Stimulated activated naive CD8-positive, alpha-beta T cell treated with anti-CD3 and anti-CD28 coated beads, Interleukin-15, amount 100 ng/mL, for 72 hours (primary cell): ENCODE measurements at regions not wholly inside any gene's neighbourhood (a gene's known extent, or its start where the extent isn't known, plus 50 kb on each side); places are given as distances from the start of the nearest gene placed in this dataset.

ENCODE experiments used
- ATAC-seq: fragments of 150-1000 bp; cut with Tn5 transposase; 2 replicates; pipeline ENCODE4 v1.10.0; 2021; ENCODE audit warnings: mild to moderate bottlenecking, moderate library complexity
- DNase-seq, 2 donors: peaks; one replicate each; pipeline ENCODE4 v3.0.0; 2021 to 2022
- H3K27ac Mint-ChIP-seq, 2 donors: one replicate each; pipeline ENCODE4 v1.8.0; 2022; ENCODE audit warnings: mild to moderate bottlenecking in 2 of 2, mixed read lengths in 2 of 2, moderate library complexity in 2 of 2
- H3K27me3 Mint-ChIP-seq: one replicate; pipeline ENCODE4 v1.8.0; 2022; ENCODE audit warnings: mixed read lengths
- H3K4me1 Mint-ChIP-seq: one replicate; pipeline ENCODE4 v1.8.0; 2022; ENCODE audit warnings: mild to moderate bottlenecking, mixed read lengths
- H3K4me3 Mint-ChIP-seq, 2 donors: one replicate each; pipeline ENCODE4 v1.8.0; 2022; ENCODE audit warnings: mild to moderate bottlenecking in 2 of 2, mixed read lengths in 2 of 2, moderate library complexity in 1 of 2
- H3K9me3 Mint-ChIP-seq, 2 donors: one replicate each; pipeline ENCODE4 v1.8.0; 2022; ENCODE audit warnings: mixed read lengths in 2 of 2

DNA sequence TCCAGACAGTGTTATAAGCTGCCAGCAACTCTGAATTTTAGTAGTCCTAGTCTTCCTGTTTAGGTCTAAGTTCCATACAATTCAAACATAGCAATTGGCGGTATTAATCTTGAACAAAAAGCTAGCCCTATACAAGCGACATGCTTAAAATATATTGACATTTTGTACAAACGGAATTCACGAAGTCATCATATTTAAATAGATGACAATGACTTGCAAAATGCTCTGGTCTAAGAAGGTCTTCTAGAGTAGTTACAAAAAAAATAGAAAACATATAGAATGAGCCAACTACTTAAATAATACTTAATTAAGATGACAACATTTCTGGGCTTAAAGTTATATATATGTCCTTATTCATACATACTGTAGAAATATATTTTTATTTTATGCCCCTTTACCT, 446.6 kb downstream of the ANKRD7 start:
- DNase-seq = no peak
- no peak for ATAC-seq
- Mint-ChIP-seq H3K27ac (no peak overlapping the region), H3K4me3 (no peak overlapping the region), H3K27me3 (no peaks in the 10 kb centered on the region), H3K4me1 (no peaks in the 10 kb centered on the region), H3K9me3 (peaks cover 0 to 5% of the 10 kb centered on the region in 2 donors)

DNA sequence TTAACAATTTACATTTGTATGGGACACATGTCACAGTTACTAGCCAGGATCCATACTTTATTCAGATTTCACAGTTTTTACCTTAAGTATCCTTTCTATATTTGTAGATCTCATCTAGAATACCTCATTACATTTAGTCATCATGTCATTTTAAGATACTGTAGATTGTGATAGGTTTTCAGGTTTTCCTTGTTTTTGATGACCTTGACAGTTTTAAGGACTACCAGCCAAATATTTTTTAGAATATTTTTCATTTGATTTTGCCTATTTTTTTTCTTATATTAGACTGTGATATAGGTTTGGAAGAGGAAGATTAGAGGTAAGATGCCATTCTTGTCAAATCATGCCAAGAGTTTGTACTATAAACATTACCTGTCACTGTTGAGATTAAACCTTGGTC, 460.3 kb downstream of the ANKRD7 start:
- no peak for DNase-seq
- no peaks in the 10 kb centered on the region for H3K27me3 Mint-ChIP-seq
- H3K27ac Mint-ChIP-seq = no peak overlapping the region
- H3K4me3 Mint-ChIP-seq = no peak overlapping the region
- no peak for ATAC-seq
- peaks cover 0 to 5% of the 10 kb centered on the region in 2 donors for H3K9me3 Mint-ChIP-seq
- H3K4me1 Mint-ChIP-seq = no peaks in the 10 kb centered on the region

- ATAC-seq (no peak), DNase-seq (no peak)
- H3K4me1 Mint-ChIP-seq = no peaks in the 10 kb centered on the region
- no peaks in the 10 kb centered on the region for H3K27me3 Mint-ChIP-seq
- H3K4me3 Mint-ChIP-seq = no peak overlapping the region
- no peaks in the 10 kb centered on the region for H3K9me3 Mint-ChIP-seq
- no peak overlapping the region for H3K27ac Mint-ChIP-seq
Observed at GRCh38 chr7:118689403-118689802, 464.9 kb downstream of the ANKRD7 start.

DNA sequence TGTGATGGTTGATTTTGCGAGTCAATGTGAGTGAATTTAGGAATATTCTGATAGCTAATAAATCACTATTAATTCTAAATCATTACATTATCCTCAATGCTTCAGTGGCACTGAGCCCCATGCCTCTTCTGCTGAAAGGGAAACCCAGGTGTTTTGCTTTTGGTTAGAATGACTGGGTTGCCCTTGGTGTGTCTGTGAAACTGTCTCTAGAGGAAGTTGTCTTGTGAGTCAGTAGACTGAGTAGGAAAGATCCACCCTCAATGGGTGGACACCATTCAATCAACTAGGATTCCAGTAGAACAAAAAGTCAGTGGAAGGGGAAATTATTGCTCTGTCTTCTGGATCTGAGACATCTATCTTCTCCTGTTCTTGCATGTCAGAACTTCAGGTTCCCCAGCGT, 472.4 kb downstream of the ANKRD7 start:
- H3K4me1 Mint-ChIP-seq = no peaks in the 10 kb centered on the region
- DNase-seq (no peak), ATAC-seq (no peak)
- no peaks in the 10 kb centered on the region for H3K27me3 Mint-ChIP-seq
- H3K27ac Mint-ChIP-seq = no peak overlapping the region
- no peak overlapping the region for H3K4me3 Mint-ChIP-seq
- peaks cover 0 to 7% of the 10 kb centered on the region in 2 donors for H3K9me3 Mint-ChIP-seq

GRCh38 chr7:118699222-118699621, 474.7 kb downstream of the ANKRD7 start:
- ATAC-seq (no peak), DNase-seq (no peak)
- Mint-ChIP-seq H3K27ac (no peak overlapping the region), H3K9me3 (peaks cover 0 to 7% of the 10 kb centered on the region in 2 donors), H3K4me1 (no peaks in the 10 kb centered on the region), H3K27me3 (no peaks in the 10 kb centered on the region), H3K4me3 (no peak overlapping the region)

DNA sequence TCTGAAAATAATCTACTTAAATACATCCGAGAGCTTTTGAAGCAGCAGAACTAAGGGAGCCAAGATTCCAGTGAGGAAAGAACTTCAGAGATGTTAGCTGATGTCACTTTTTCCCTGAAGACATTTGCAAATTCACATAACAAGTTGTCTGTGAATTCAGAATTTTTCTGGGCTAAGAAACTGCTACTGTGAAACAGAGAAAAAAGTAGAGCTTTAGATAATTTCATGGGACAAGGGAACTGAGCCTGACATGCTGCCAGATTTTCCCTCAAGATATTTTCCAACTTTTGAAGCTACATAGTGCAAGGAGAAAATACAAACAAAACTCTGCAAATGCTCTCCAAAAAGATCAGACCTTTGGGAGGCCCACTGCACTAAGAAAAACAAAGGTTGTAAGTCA, 484.2 kb downstream of the ANKRD7 start:
- H3K9me3 Mint-ChIP-seq = no peaks in the 10 kb centered on the region
- ATAC-seq = no peak
- H3K4me1 Mint-ChIP-seq = no peaks in the 10 kb centered on the region
- no peaks in the 10 kb centered on the region for H3K27me3 Mint-ChIP-seq
- DNase-seq = no peak
- H3K27ac Mint-ChIP-seq = no peak overlapping the region
- H3K4me3 Mint-ChIP-seq = no peak overlapping the region

- no peaks in the 10 kb centered on the region for H3K4me1 Mint-ChIP-seq
- H3K27ac Mint-ChIP-seq = no peak overlapping the region
- H3K9me3 Mint-ChIP-seq = no peaks in the 10 kb centered on the region
- ATAC-seq = no peak
- H3K4me3 Mint-ChIP-seq = no peak overlapping the region
- no peaks in the 10 kb centered on the region for H3K27me3 Mint-ChIP-seq
- DNase-seq = no peak
Observed at GRCh38 chr7:118711688-118712087, 487.2 kb downstream of the ANKRD7 start.

- Mint-ChIP-seq H3K27me3 (no peaks in the 10 kb centered on the region), H3K4me3 (no peak overlapping the region), H3K9me3 (no peaks in the 10 kb centered on the region), H3K27ac (no peak overlapping the region), H3K4me1 (no peaks in the 10 kb centered on the region)
- DNase-seq = no peak
- no peak for ATAC-seq
Observed at GRCh38 chr7:118713039-118713438, 488.5 kb downstream of the ANKRD7 start.

DNA sequence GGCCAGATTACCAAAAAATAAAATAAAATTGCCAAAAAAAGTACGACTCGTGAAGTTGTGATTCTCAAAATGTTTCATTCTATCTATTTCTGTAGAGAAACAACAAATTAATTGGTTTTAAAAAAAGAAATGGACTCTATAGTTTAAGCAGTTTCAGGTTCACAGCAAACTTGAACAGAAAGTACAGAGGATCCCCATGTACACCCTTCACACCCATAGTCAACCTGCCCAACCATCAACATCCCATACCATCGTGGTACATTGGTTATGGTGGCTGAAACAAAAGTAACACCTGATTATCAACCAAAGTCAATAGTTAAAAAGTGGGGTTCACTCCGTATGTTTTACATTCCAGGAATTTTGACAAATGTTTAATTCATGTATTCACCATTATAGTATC, 496.1 kb downstream of the ANKRD7 start:
- Mint-ChIP-seq H3K27me3 (no peaks in the 10 kb centered on the region), H3K4me3 (no peak overlapping the region), H3K4me1 (no peaks in the 10 kb centered on the region), H3K27ac (no peak overlapping the region), H3K9me3 (peaks cover 3 to 7% of the 10 kb centered on the region in 2 donors)
- ATAC-seq (no peak), DNase-seq (no peak)

DNA sequence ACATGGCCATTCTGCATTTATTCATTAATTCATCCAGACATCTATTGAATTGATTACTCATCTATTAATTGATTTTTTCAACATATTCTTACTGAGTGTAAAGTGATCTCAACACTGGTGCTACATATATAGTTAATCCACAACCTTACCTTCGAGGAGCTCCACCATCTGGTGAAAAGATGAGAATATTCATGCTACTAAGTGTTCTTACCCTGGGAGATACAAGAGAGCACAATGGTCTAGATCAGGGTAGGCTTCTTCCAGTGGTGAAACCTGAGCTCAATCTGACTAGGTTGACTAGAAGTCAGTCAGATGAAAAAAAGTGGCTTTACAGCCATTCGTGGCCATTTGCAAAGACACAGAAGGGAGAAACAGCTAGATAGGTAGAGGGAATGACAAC, 507.4 kb downstream of the ANKRD7 start:
- H3K27ac Mint-ChIP-seq = no peak overlapping the region
- no peaks in the 10 kb centered on the region for H3K27me3 Mint-ChIP-seq
- no peaks in the 10 kb centered on the region for H3K4me1 Mint-ChIP-seq
- peaks cover 4 to 16% of the 10 kb centered on the region in 2 donors for H3K9me3 Mint-ChIP-seq
- DNase-seq (no peak), ATAC-seq (no peak)
- no peak overlapping the region for H3K4me3 Mint-ChIP-seq

DNA sequence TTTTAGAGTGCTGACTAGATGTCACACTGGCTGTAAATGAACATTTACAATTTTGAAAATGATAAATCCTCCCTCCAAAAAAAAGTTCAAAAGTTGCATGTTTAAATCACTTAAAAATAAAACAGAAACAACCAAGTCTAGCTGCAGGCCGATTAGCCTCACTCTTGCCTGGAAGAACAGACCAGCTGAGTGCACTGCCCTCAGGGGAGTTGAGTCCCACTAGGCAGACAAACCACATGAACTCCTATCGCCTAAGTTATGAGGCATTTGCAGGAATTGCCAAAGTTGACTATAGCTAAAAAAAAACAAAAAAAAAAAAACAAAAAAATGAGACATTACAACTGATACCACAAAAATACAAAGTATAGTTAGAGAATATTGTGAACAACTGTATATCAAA, 510.0 kb downstream of the ANKRD7 start:
- H3K9me3 Mint-ChIP-seq = peaks cover 0 to 12% of the 10 kb centered on the region in 2 donors
- ATAC-seq (no peak), DNase-seq (no peak)
- no peaks in the 10 kb centered on the region for H3K4me1 Mint-ChIP-seq
- no peaks in the 10 kb centered on the region for H3K27me3 Mint-ChIP-seq
- H3K4me3 Mint-ChIP-seq = no peak overlapping the region
- H3K27ac Mint-ChIP-seq = no peak overlapping the region

GRCh38 chr7:118735441-118735840, 510.9 kb downstream of the ANKRD7 start:
- Mint-ChIP-seq H3K4me3 (no peak overlapping the region), H3K27ac (no peak overlapping the region), H3K9me3 (peaks cover 0 to 19% of the 10 kb centered on the region in 2 donors), H3K4me1 (no peaks in the 10 kb centered on the region), H3K27me3 (no peaks in the 10 kb centered on the region)
- ATAC-seq = no peak
- DNase-seq = no peak

DNA sequence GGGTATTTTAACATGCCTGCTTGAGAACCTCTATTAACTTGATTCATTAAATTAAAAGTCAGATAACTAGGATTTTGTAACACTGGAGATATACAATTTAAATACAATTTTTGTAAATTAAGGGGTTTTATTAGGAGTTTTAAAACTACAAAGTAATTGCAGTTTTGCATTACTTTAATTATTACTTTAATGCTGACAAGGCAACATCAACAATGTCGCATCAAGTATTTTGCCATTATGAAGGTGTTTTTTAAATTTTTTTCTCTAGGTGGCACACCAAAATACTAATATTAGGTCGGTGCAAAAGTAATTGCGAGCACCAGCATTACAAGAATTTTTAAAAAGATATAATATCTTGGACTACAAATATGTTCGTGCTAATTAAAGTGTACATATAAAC, 513.4 kb downstream of the ANKRD7 start:
- no peaks in the 10 kb centered on the region for H3K27me3 Mint-ChIP-seq
- no peak overlapping the region for H3K4me3 Mint-ChIP-seq
- H3K4me1 Mint-ChIP-seq = no peaks in the 10 kb centered on the region
- no peak overlapping the region for H3K27ac Mint-ChIP-seq
- H3K9me3 Mint-ChIP-seq = peaks cover 9 to 13% of the 10 kb centered on the region in 2 donors
- ATAC-seq (no peak), DNase-seq (no peak)

DNA sequence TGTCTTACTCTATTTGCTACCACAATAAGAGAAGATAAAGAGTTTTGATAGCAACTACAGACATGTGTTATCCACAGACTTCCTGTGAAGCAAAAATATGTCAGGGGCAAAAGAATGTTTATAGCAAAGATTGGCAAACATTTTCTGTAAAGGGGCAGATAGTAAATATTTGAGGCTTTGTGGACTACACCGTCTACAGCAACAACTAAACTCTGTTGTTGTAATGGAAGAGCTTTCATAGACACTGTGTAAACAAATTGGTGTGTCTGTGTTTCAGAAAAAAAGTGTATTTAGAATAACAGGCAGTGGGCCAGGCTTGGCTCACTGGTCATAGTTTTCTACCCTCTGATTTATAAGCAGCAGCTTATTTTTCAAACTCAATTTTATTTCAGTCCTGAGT, 521.4 kb downstream of the ANKRD7 start:
- Mint-ChIP-seq H3K4me3 (no peak overlapping the region), H3K27me3 (no peaks in the 10 kb centered on the region), H3K4me1 (no peaks in the 10 kb centered on the region), H3K9me3 (peaks cover 0 to 14% of the 10 kb centered on the region in 2 donors), H3K27ac (no peak overlapping the region)
- DNase-seq = no peak
- ATAC-seq = no peak

GRCh38 chr7:118747473-118747872, 523.0 kb downstream of the ANKRD7 start:
- ATAC-seq (no peak), DNase-seq (no peak)
- H3K4me3 Mint-ChIP-seq = no peak overlapping the region

GRCh38 chr7:118753479-118753878, 529.0 kb downstream of the ANKRD7 start:
- no peak overlapping the region for H3K27ac Mint-ChIP-seq
- DNase-seq (no peak), ATAC-seq (no peak)
- H3K9me3 Mint-ChIP-seq = peaks cover 0 to 7% of the 10 kb centered on the region in 2 donors
- H3K4me3 Mint-ChIP-seq = no peak overlapping the region
- H3K27me3 Mint-ChIP-seq = no peaks in the 10 kb centered on the region
- H3K4me1 Mint-ChIP-seq = no peaks in the 10 kb centered on the region

More at GRCh38 chr7:118747473-118747872, 523.0 kb downstream of the ANKRD7 start:
- Mint-ChIP-seq H3K27ac (no peak overlapping the region), H3K27me3 (no peaks in the 10 kb centered on the region), H3K9me3 (peaks cover 0 to 7% of the 10 kb centered on the region in 2 donors), H3K4me1 (no peaks in the 10 kb centered on the region)

GRCh38 chr7:118754608-118755007, 530.1 kb downstream of the ANKRD7 start:
- H3K27me3 Mint-ChIP-seq = no peaks in the 10 kb centered on the region

More at GRCh38 chr7:118754608-118755007, 530.1 kb downstream of the ANKRD7 start:
- no peak for ATAC-seq
- H3K9me3 Mint-ChIP-seq = peaks cover 0 to 7% of the 10 kb centered on the region in 2 donors
- DNase-seq = no peak
- H3K4me1 Mint-ChIP-seq = no peaks in the 10 kb centered on the region
- H3K27ac Mint-ChIP-seq = no peak overlapping the region
- H3K4me3 Mint-ChIP-seq = no peak overlapping the region
